Fibroblast of the aortic adventitia (primary cell): ENCODE measurements at regions not wholly inside any gene's neighbourhood (a gene's known extent, or its start where the extent isn't known, plus 50 kb on each side); places are given as distances from the start of the nearest gene placed in this dataset.

Experiments used
- DNase-seq: peaks from one replicate; pipeline ENCODE4 v3.0.0-alpha.2; 2010; ENCODE audit warnings: low read depth
- H3K4me3 ChIP-seq: 2 replicates; pipeline ENCODE4 v1.5.1; 2011; ENCODE audit warnings: low read depth, mild to moderate bottlenecking, control low read depth, low read length, moderate library complexity
- CTCF ChIP-seq: IDR thresholded peaks from 2 replicates; pipeline ENCODE4 v1.5.1; 2011; ENCODE audit warnings: mild to moderate bottlenecking, low read length, control low read depth, inconsistent platforms; ENCODE audit not compliant: insufficient read depth

GRCh38 chr12:61610143-61610542 is 650.1 kb upstream of the USP15 start:
- H3K4me3 ChIP-seq, result no peak overlapping the region
- no peak for TF ChIP-seq CTCF
- DNase-seq, result no peak

- H3K4me3 ChIP-seq, result no peak overlapping the region
These were observed 630.5 kb upstream of the USP15 start for GRCh38 chr12:61629702-61630101.

GRCh38 chr12:61646639-61647038 is 613.6 kb upstream of the USP15 start:
- H3K4me3 ChIP-seq, result no peak overlapping the region
- no peak for TF ChIP-seq CTCF
- no peak for DNase-seq

More at GRCh38 chr12:61629702-61630101, 630.5 kb upstream of the USP15 start:
- TF ChIP-seq CTCF, result no peak
- no peak for DNase-seq

- no peak for DNase-seq
- TF ChIP-seq CTCF, result no peak
- H3K4me3 ChIP-seq, result no peak overlapping the region
These were observed 612.6 kb upstream of the USP15 start for GRCh38 chr12:61647566-61647965.

GRCh38 chr12:61652265-61652664 is 607.9 kb upstream of the USP15 start:
- DNase-seq, result no peak
- TF ChIP-seq CTCF, result no peak
- H3K4me3 ChIP-seq, result no peak overlapping the region

- DNase-seq, result no peak
- no peak overlapping the region for H3K4me3 ChIP-seq
- TF ChIP-seq CTCF, result no peak
These were observed 605.5 kb upstream of the USP15 start for GRCh38 chr12:61654698-61655097.

- no peak overlapping the region for H3K4me3 ChIP-seq
- DNase-seq, result no peak
- no peak for TF ChIP-seq CTCF
These were observed 605.0 kb upstream of the USP15 start for GRCh38 chr12:61655241-61655640.
